Smooth muscle cell (in vitro differentiated cells): ENCODE measurements at regions not wholly inside any gene's neighbourhood (a gene's known extent, or its start where the extent isn't known, plus 50 kb on each side); places are given as distances from the start of the nearest gene placed in this dataset.
"Not testable (repeated sequence)": the region's sequence is repeated elsewhere in the genome, so short reads cannot be mapped to it uniquely, and the experiment has no call there.

Experiments used
- DNase-seq: peaks from one replicate; lab custom pipeline; 2025; ENCODE audit not compliant: unreplicated experiment; lab: John Stamatoyannopoulos, UW
- H2AFZ ChIP-seq: fragments of 200-600 bp; sonication (generic); 2 replicates; pipeline ENCODE4 v1.6.0; 2016; ENCODE audit warnings: antibody characterized with exemption, low read depth, mild to moderate bottlenecking
- H3F3A ChIP-seq: fragments of 200-600 bp; sonication (generic); 2 replicates; pipeline ENCODE4 v1.6.0; 2017; ENCODE audit warnings: antibody characterized with exemption, low read depth
- H3K27ac ChIP-seq: fragments of 200-600 bp; sonication (generic); 2 replicates; pipeline ENCODE4 v1.5.1; 2016; ENCODE audit warnings: low read depth, mild to moderate bottlenecking
- H3K27me3 ChIP-seq: fragments of 200-600 bp; sonication (generic); 2 replicates; pipeline ENCODE4 v1.6.1; 2016; ENCODE audit warnings: low read depth, mild to moderate bottlenecking
- H3K36me3 ChIP-seq: fragments of 200-600 bp; sonication (generic); 2 replicates; pipeline ENCODE4 v1.5.1; 2016; ENCODE audit warnings: low read depth
- H3K4me1 ChIP-seq: fragments of 200-600 bp; sonication (generic); 2 replicates; pipeline ENCODE4 v1.5.1; 2016; ENCODE audit warnings: low read depth
- H3K4me2 ChIP-seq: fragments of 200-600 bp; sonication (generic); 2 replicates; pipeline ENCODE4 v1.6.0; 2016; ENCODE audit warnings: mild to moderate bottlenecking
- H3K4me3 ChIP-seq: fragments of 200-600 bp; sonication (generic); 2 replicates; pipeline ENCODE4 v1.5.1; 2016; ENCODE audit warnings: mild to moderate bottlenecking
- H3K79me2 ChIP-seq: fragments of 200-600 bp; sonication (generic); 2 replicates; pipeline ENCODE4 v1.6.0; 2016; ENCODE audit warnings: low read depth, mild to moderate bottlenecking
- H3K9ac ChIP-seq: fragments of 200-600 bp; sonication (generic); 2 replicates; pipeline ENCODE4 v1.6.0; 2016; ENCODE audit warnings: low read depth
- H3K9me3 ChIP-seq: fragments of 200-600 bp; sonication (generic); replicated peaks from 2 replicates; pipeline ENCODE4 v1.5.1; 2016; ENCODE audit warnings: low read depth
- H4K20me1 ChIP-seq: fragments of 200-600 bp; sonication (generic); 2 replicates; pipeline ENCODE4 v1.6.0; 2016; ENCODE audit warnings: low read depth
- WGBS: methylation state at CpG from one replicate; pipeline ENCODE4 v1.1.7; 2016; ENCODE audit warnings: low lambda C conversion rate; 5-methylcytosine and 5-hydroxymethylcytosine counted together

- H3K79me2 ChIP-seq, H2AFZ ChIP-seq, H3K4me2 ChIP-seq, H3K36me3 ChIP-seq, H3K4me3 ChIP-seq, H3K27ac ChIP-seq, H3K4me1 ChIP-seq, H3F3A ChIP-seq, DNase-seq, H3K27me3 ChIP-seq, H3K9me3 ChIP-seq, H3K9ac ChIP-seq: not testable (repeated sequence)
- peaks cover 35% of the 10 kb centered on the region for H4K20me1 ChIP-seq
- WGBS = 33% methylated on average over 3 of the region's 6 CpGs
Observed at GRCh38 chr2:111418091-111418875, 297.6 kb downstream of the BCL2L11 start.

- not testable (repeated sequence) for H3K4me1 ChIP-seq, H3F3A ChIP-seq, H3K36me3 ChIP-seq, H3K79me2 ChIP-seq, H3K4me2 ChIP-seq, DNase-seq, H3K4me3 ChIP-seq, H3K27ac ChIP-seq, H3K9me3 ChIP-seq, H3K27me3 ChIP-seq, H3K9ac ChIP-seq, H2AFZ ChIP-seq
- H4K20me1 ChIP-seq = peaks cover 37% of the 10 kb centered on the region
- WGBS = 87% methylated on average over 4 of the region's 6 CpGs
Observed at GRCh38 chr2:111420074-111420473, 299.4 kb downstream of the BCL2L11 start.

- not testable (repeated sequence) for H3K4me1 ChIP-seq, H3K27ac ChIP-seq, H3K36me3 ChIP-seq, H2AFZ ChIP-seq, H3K27me3 ChIP-seq, H3K4me3 ChIP-seq, H3F3A ChIP-seq, H3K79me2 ChIP-seq, H3K4me2 ChIP-seq, DNase-seq, H3K9ac ChIP-seq, H3K9me3 ChIP-seq
- H4K20me1 ChIP-seq = peaks cover 44% of the 10 kb centered on the region
- WGBS = 82% methylated on average over 2 of the region's 3 CpGs
Observed at GRCh38 chr2:111420835-111421234, 300.1 kb downstream of the BCL2L11 start.

- peaks cover 45% of the 10 kb centered on the region for H4K20me1 ChIP-seq
- H3K9me3 ChIP-seq, H3K36me3 ChIP-seq, H3K27ac ChIP-seq, DNase-seq, H3F3A ChIP-seq, H2AFZ ChIP-seq, H3K4me3 ChIP-seq, H3K4me2 ChIP-seq, H3K79me2 ChIP-seq, H3K4me1 ChIP-seq, H3K27me3 ChIP-seq, H3K9ac ChIP-seq: not testable (repeated sequence)
- WGBS = 98% methylated on average over 5 of the region's 6 CpGs
Observed at GRCh38 chr2:111421949-111422348, 301.2 kb downstream of the BCL2L11 start.

DNA sequence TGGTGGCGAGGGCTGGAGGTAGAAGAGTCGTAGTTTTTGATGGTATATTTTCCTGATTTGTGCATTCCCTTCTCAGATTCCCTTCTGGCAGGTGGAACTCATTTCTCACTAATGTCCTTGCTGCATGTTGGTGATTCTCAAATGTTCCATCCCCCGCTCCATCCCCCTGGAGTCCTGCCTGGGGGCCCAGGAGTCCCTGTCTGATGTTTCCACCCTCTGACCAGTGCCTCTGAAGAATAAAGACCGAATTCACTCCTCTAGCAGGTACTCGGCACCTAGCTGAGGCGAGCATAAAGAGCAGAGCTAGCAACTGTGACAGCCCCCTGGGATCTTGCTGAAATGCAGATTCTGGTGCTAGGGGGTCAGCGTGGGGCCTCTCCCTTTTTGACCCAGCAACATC lies 301.8 kb downstream of the BCL2L11 start:
- H2AFZ ChIP-seq, H3K79me2 ChIP-seq, H3K4me2 ChIP-seq, H3K4me1 ChIP-seq, H3K27me3 ChIP-seq, H3K9ac ChIP-seq, H3F3A ChIP-seq, H3K36me3 ChIP-seq, H3K9me3 ChIP-seq, DNase-seq, H3K4me3 ChIP-seq, H3K27ac ChIP-seq: not testable (repeated sequence)
- WGBS = 96% methylated on average over 7 of the region's 7 CpGs
- H4K20me1 ChIP-seq = peaks cover 48% of the 10 kb centered on the region

GRCh38 chr2:111423184-111423583 lies 302.5 kb downstream of the BCL2L11 start:
- WGBS = over 99% methylated on average over 7 of the region's 7 CpGs
- not testable (repeated sequence) for H3K27ac ChIP-seq, H3K27me3 ChIP-seq, DNase-seq, H3K4me1 ChIP-seq, H3K4me3 ChIP-seq, H3F3A ChIP-seq, H3K9me3 ChIP-seq, H3K4me2 ChIP-seq, H3K9ac ChIP-seq, H3K79me2 ChIP-seq, H2AFZ ChIP-seq, H3K36me3 ChIP-seq
- H4K20me1 ChIP-seq = peaks cover 45% of the 10 kb centered on the region

DNA sequence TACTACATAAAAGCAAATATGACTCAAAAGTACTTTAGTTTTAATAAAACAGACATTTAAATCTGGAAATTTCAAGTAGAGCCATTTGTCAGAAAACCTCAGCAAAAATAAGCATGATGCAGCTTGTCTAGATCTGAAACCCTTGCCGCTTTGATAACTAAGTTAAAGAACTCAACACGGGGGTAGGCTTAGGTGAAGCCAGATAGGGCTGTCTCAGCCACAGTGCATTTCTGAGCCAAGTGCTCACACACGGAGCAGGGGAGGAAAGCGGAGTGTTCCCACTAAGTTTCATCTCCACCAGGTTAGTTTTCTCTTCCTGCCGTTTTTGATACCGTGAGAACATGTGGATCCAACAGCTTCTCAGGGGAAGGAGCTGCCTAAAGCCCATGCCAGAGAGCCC lies 303.5 kb downstream of the BCL2L11 start:
- H3F3A ChIP-seq, H3K9me3 ChIP-seq, H2AFZ ChIP-seq, H3K27me3 ChIP-seq, H3K4me1 ChIP-seq, H3K9ac ChIP-seq, H3K36me3 ChIP-seq, H3K4me2 ChIP-seq, DNase-seq, H3K4me3 ChIP-seq, H3K27ac ChIP-seq, H3K79me2 ChIP-seq: not testable (repeated sequence)
- H4K20me1 ChIP-seq = peaks cover 49% of the 10 kb centered on the region
- WGBS = 79% methylated on average over 2 of the region's 6 CpGs

DNA sequence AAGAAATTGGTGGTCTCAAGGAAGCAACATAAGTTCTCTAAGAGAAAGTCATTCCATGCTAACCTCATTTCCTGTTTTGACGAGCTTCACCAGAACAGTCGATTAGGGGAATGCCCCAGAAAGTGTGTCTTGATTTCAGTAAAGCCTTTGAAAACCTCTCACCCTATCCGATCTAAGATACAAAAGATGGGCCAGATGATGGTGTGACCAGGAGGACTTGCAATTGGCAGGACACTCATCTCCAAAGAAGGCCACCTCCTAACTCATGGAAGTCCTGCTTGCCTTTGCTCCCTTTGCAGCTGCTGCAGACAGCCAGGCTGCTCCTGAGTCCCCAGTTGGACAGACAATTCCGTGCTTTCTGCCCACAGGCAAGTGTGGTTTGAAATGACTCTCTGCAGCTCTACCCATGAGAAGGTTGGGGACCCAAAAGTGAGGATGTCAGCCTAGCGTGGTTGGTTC lies 304.2 kb downstream of the BCL2L11 start:
- not testable (repeated sequence) for H3K27ac ChIP-seq, H3F3A ChIP-seq, H3K9ac ChIP-seq, H3K4me2 ChIP-seq, H3K9me3 ChIP-seq, H3K27me3 ChIP-seq, H3K4me3 ChIP-seq, H3K4me1 ChIP-seq, H3K36me3 ChIP-seq, H3K79me2 ChIP-seq, H2AFZ ChIP-seq, DNase-seq
- H4K20me1 ChIP-seq = peaks cover 51% of the 10 kb centered on the region
- 76% methylated on average over 5 of the region's 5 CpGs for WGBS
